ENCODE measurements at regions not wholly inside any gene's neighbourhood (a gene's known extent, or its start where the extent isn't known, plus 50 kb on each side); places are given as distances from the start of the nearest gene placed in this dataset.

DNA sequence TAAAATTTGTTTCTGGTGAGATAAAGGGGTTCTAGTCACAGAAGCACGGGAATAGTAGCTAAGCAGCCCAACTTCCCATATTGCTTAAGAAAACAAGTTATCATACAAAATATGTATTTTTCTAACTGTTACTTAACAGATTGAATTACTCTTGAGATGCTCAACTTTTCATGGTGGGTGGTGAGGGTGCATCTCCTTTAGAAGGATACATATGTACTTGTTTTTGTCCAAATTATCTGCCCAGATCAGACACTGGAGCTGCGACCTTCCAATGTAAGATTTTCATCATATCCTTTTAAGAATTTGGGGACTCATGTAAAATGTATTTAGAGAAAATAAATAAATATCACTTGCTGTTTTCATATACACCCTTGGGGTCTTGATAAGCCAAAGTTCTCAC is 252.2 kb upstream of the SOX2 start:
- Histone ChIP-seq H3K27me3 (ENCODE audit: control insufficient read depth, extremely low read depth, insufficient read depth, low read length) (no peaks in the 10 kb centered on the region), H3K9me3 (ENCODE audit: control insufficient read depth, low read depth, low read length) (no peaks in the 10 kb centered on the region), H2AFZ (ENCODE audit: control insufficient read depth, low read length) (no peak overlapping the region), H3K4me1 (ENCODE audit: control insufficient read depth, extremely low read depth, insufficient read depth, low read length) (no peaks in the 10 kb centered on the region), H4K20me1 (ENCODE audit: control insufficient read depth, extremely low read depth, insufficient read depth, low read length) (no peaks in the 10 kb centered on the region), H3K36me3 (ENCODE audit: control insufficient read depth in 2 of 2, extremely low read depth in 1 of 2, insufficient read depth in 2 of 2, low read length in 2 of 2) (no peaks in the 10 kb centered on the region), H3K79me2 (ENCODE audit: control insufficient read depth, insufficient read depth, low read length) (no peaks in the 10 kb centered on the region), H3K27ac (ENCODE audit: control insufficient read depth, insufficient read depth, low read length) (no peak overlapping the region), H3K4me3 (ENCODE audit: control insufficient read depth in 2 of 3, extremely low read depth in 1 of 3, insufficient read depth in 2 of 3, low read depth in 1 of 3, low read length in 3 of 3) (no peak overlapping the region), H3K9ac (ENCODE audit: control insufficient read depth, extremely low read depth, insufficient read depth, low read length) (no peak overlapping the region), H3K4me2 (ENCODE audit: control insufficient read depth, extremely low read depth, insufficient read depth, low read depth, low read length) (no peak overlapping the region), H3K9me1 (ENCODE audit: control insufficient read depth, extremely low read depth, insufficient read depth, low read length) (no peaks in the 10 kb centered on the region)
- TF ChIP-seq EZH2 (IDR thresholded peaks at IDR 0.05; ENCODE audit: low read length), result no peak
- TF ChIP-seq, protein P1, sequence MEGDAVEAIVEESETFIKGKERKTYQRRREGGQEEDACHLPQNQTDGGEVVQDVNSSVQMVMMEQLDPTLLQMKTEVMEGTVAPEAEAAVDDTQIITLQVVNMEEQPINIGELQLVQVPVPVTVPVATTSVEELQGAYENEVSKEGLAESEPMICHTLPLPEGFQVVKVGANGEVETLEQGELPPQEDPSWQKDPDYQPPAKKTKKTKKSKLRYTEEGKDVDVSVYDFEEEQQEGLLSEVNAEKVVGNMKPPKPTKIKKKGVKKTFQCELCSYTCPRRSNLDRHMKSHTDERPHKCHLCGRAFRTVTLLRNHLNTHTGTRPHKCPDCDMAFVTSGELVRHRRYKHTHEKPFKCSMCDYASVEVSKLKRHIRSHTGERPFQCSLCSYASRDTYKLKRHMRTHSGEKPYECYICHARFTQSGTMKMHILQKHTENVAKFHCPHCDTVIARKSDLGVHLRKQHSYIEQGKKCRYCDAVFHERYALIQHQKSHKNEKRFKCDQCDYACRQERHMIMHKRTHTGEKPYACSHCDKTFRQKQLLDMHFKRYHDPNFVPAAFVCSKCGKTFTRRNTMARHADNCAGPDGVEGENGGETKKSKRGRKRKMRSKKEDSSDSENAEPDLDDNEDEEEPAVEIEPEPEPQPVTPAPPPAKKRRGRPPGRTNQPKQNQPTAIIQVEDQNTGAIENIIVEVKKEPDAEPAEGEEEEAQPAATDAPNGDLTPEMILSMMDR (optimal IDR thresholded peaks at IDR 0.05 in 1 of 3, IDR thresholded peaks at IDR 0.05 in 1 of 3, conservative IDR thresholded peaks at IDR 0.05 in 1 of 3; ENCODE audit: extremely low read depth in 1 of 3, insufficient read depth in 2 of 3, low read length in 3 of 3), result no peak
- dilution Hi-C loops (cut with MboI; ENCODE audit: extremely low pct_ligation_motif_present, low sequenced_read_pairs), result loop anchor here (10.0 kb wide), 1 partner anchor 55 kb away; no protein-coding TSS in a partner anchor
- no peak for DNase-seq (ENCODE audit: low read depth, low spot score)
- no peak for FAIRE-seq

- H3K79me2 ChIP-seq (ENCODE audit: control insufficient read depth, insufficient read depth, low read length), result no peaks in the 10 kb centered on the region
- H4K20me1 ChIP-seq (ENCODE audit: control insufficient read depth, extremely low read depth, insufficient read depth, low read length), result no peaks in the 10 kb centered on the region
- FAIRE-seq (no peak), DNase-seq (ENCODE audit: low read depth, low spot score) (no peak)
- H3K9ac ChIP-seq (ENCODE audit: control insufficient read depth, extremely low read depth, insufficient read depth, low read length), result no peak overlapping the region
- H3K9me1 ChIP-seq (ENCODE audit: control insufficient read depth, extremely low read depth, insufficient read depth, low read length), result no peaks in the 10 kb centered on the region
- H3K27ac ChIP-seq (ENCODE audit: control insufficient read depth, insufficient read depth, low read length), result no peak overlapping the region
- dilution Hi-C loops (cut with MboI; ENCODE audit: extremely low pct_ligation_motif_present, low sequenced_read_pairs), result loop anchor here (10.0 kb wide), 1 partner anchor 56 kb away; no protein-coding TSS in a partner anchor
- no peaks in the 10 kb centered on the region for H3K27me3 ChIP-seq (ENCODE audit: control insufficient read depth, extremely low read depth, insufficient read depth, low read length)
- H3K36me3 ChIP-seq (ENCODE audit: control insufficient read depth in 2 of 2, extremely low read depth in 1 of 2, insufficient read depth in 2 of 2, low read length in 2 of 2), result no peaks in the 10 kb centered on the region
- H3K4me1 ChIP-seq (ENCODE audit: control insufficient read depth, extremely low read depth, insufficient read depth, low read length), result no peaks in the 10 kb centered on the region
- TF ChIP-seq, protein P1 (optimal IDR thresholded peaks at IDR 0.05 in 1 of 3, IDR thresholded peaks at IDR 0.05 in 1 of 3, conservative IDR thresholded peaks at IDR 0.05 in 1 of 3; ENCODE audit: extremely low read depth in 1 of 3, insufficient read depth in 2 of 3, low read length in 3 of 3), result no peak
- no peak for TF ChIP-seq EZH2 (IDR thresholded peaks at IDR 0.05; ENCODE audit: low read length)
- H3K4me2 ChIP-seq (ENCODE audit: control insufficient read depth, extremely low read depth, insufficient read depth, low read depth, low read length), result no peak overlapping the region
- H3K9me3 ChIP-seq (ENCODE audit: control insufficient read depth, low read depth, low read length), result no peaks in the 10 kb centered on the region
- no peak overlapping the region for H2AFZ ChIP-seq (ENCODE audit: control insufficient read depth, low read length)
- H3K4me3 ChIP-seq (ENCODE audit: control insufficient read depth in 2 of 3, extremely low read depth in 1 of 3, insufficient read depth in 2 of 3, low read depth in 1 of 3, low read length in 3 of 3), result no peak overlapping the region
Measured at GRCh38 chr3:181458857-181459256, 252.9 kb upstream of the SOX2 start.
